ENCODE measurements at regions not wholly inside any gene's neighbourhood (a gene's known extent, or its start where the extent isn't known, plus 50 kb on each side); places are given as distances from the start of the nearest gene placed in this dataset.

DNA sequence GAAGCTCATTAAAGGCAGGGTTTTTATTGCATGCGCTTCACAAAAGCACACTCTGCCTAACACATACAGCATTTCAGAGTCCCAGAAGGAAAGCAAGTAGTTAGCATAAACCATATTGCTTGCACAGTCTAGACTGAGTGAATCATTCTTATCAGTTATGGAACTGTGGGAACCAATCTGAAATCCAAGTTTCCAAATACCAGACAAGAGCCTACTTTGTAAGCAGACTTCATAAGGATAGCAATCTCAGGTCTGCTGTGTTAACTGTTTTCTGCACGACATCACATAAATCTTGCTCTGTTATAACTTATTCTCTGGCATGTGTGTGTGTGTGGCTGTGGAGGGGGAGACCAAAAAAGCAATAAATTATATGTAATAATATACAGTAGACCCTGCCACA, 608.1 kb upstream of the REG3G start:
- TF ChIP-seq POLR2A (IDR thresholded peaks at IDR 0.05): no peak
- TF ChIP-seq CTCF (IDR thresholded peaks at IDR 0.05): no peak

All from testis (tissue), 2 donors.